ENCODE measurements at regions not wholly inside any gene's neighbourhood (a gene's known extent, or its start where the extent isn't known, plus 50 kb on each side); places are given as distances from the start of the nearest gene placed in this dataset.

GRCh38 chr9:14030375-14031059 lies 283.4 kb downstream of the NFIB start (continued):
- TF ChIP-seq PRDM4 (tag by site-specific recombination; IDR thresholded peaks at IDR 0.05): peak; percentile 84
- TF ChIP-seq HOXC10 (CRISPR knock-in tag; IDR thresholded peaks at IDR 0.05): no peak
- TF ChIP-seq ZNF529 (tag by site-specific recombination; IDR thresholded peaks at IDR 0.05; ENCODE audit: insufficient replicate concordance): no peak
- no peak for TF ChIP-seq ZNF521 (tag by site-specific recombination; IDR thresholded peaks at IDR 0.05)
- no peak for TF ChIP-seq ZNF600 (tag by site-specific recombination; IDR thresholded peaks at IDR 0.05)
- TF ChIP-seq ZNF580 (tag by site-specific recombination; IDR thresholded peaks at IDR 0.05): peak; percentile 39; the same call in 1 of the 2 replicates
- no peak; the same call in 1 of the 2 replicates for TF ChIP-seq TRIM28 (IDR thresholded peaks at IDR 0.05; ENCODE audit: borderline replicate concordance, low read length)
- 0 out of 2 replicates have a peak, but pooled peaks have one; percentile 49 for TF ChIP-seq ZNF24 (tag by site-specific recombination; IDR thresholded peaks at IDR 0.05)
- TF ChIP-seq ZIC2 (tag by site-specific recombination; IDR thresholded peaks at IDR 0.05): no peak
- TF ChIP-seq ZNF561 (tag by site-specific recombination; IDR thresholded peaks at IDR 0.05; ENCODE audit: borderline replicate concordance): peak; percentile 70
- TF ChIP-seq ZSCAN23 (tag by site-specific recombination; IDR thresholded peaks at IDR 0.05): no peak
- no peak for TF ChIP-seq ZNF514 (tag by site-specific recombination; IDR thresholded peaks at IDR 0.05)
- TF ChIP-seq, protein P1, sequence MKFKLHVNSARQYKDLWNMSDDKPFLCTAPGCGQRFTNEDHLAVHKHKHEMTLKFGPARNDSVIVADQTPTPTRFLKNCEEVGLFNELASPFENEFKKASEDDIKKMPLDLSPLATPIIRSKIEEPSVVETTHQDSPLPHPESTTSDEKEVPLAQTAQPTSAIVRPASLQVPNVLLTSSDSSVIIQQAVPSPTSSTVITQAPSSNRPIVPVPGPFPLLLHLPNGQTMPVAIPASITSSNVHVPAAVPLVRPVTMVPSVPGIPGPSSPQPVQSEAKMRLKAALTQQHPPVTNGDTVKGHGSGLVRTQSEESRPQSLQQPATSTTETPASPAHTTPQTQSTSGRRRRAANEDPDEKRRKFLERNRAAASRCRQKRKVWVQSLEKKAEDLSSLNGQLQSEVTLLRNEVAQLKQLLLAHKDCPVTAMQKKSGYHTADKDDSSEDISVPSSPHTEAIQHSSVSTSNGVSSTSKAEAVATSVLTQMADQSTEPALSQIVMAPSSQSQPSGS (tag by site-specific recombination; IDR thresholded peaks at IDR 0.05; ENCODE audit: low read depth): no peak
- no peak for TF ChIP-seq ZNF560 (tag by site-specific recombination; IDR thresholded peaks at IDR 0.05; ENCODE audit: borderline replicate concordance)
- TF ChIP-seq OSR2 (tag by site-specific recombination; IDR thresholded peaks at IDR 0.05): peak; percentile 43; the same call in 1 of the 2 replicates
- TF ChIP-seq ZNF146 (tag by site-specific recombination; IDR thresholded peaks at IDR 0.05): no peak
- TF ChIP-seq ZNF184 (tag by site-specific recombination; IDR thresholded peaks at IDR 0.05): no peak
- TF ChIP-seq, protein P2, sequence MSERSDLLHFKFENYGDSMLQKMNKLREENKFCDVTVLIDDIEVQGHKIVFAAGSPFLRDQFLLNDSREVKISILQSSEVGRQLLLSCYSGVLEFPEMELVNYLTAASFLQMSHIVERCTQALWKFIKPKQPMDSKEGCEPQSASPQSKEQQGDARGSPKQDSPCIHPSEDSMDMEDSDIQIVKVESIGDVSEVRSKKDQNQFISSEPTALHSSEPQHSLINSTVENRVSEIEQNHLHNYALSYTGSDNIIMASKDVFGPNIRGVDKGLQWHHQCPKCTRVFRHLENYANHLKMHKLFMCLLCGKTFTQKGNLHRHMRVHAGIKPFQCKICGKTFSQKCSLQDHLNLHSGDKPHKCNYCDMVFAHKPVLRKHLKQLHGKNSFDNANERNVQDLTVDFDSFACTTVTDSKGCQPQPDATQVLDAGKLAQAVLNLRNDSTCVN (tag by site-specific recombination; optimal IDR thresholded peaks at IDR 0.05): no peak
- no peak for TF ChIP-seq ZNF404 (tag by site-specific recombination; IDR thresholded peaks at IDR 0.05)
- no peak for TF ChIP-seq ZNF426 (tag by site-specific recombination; IDR thresholded peaks at IDR 0.05)
- no peak for TF ChIP-seq ZNF174 (tag by site-specific recombination; IDR thresholded peaks at IDR 0.05)
- peak; percentile 38; the same call in 1 of the 2 replicates for TF ChIP-seq ZBTB48 (tag by site-specific recombination; IDR thresholded peaks at IDR 0.05)
- peak; percentile 56; the same call in 1 of the 2 replicates for TF ChIP-seq GFI1B (tag by site-specific recombination; IDR thresholded peaks at IDR 0.05)
- TF ChIP-seq ZNF138 (tag by site-specific recombination; IDR thresholded peaks at IDR 0.05; ENCODE audit: borderline replicate concordance): no peak
- TF ChIP-seq ZNF394 (tag by site-specific recombination; IDR thresholded peaks at IDR 0.05; ENCODE audit: borderline replicate concordance): no peak; the same call in 1 of the 2 replicates
- no peak for TF ChIP-seq ZNF596 (tag by site-specific recombination; IDR thresholded peaks at IDR 0.05)
- no peak for TF ChIP-seq ZNF830 (tag by site-specific recombination; IDR thresholded peaks at IDR 0.05; ENCODE audit: low read depth)
- no peak for TF ChIP-seq KLF7 (tag by site-specific recombination; IDR thresholded peaks at IDR 0.05; ENCODE audit: borderline replicate concordance)
- TF ChIP-seq ZNF701 (tag by site-specific recombination; IDR thresholded peaks at IDR 0.05): no peak
- TF ChIP-seq REPIN1 (tag by site-specific recombination; IDR thresholded peaks at IDR 0.05; ENCODE audit: low read depth): no peak
- TF ChIP-seq ZFHX2 (tag by site-specific recombination; conservative IDR thresholded peaks at IDR 0.05): 0 out of 2 replicates have a peak, but pooled peaks have one; percentile 21
- TF ChIP-seq ZFP41 (tag by site-specific recombination; IDR thresholded peaks at IDR 0.05; ENCODE audit: borderline replicate concordance): no peak
- TF ChIP-seq KLF16 (tag by site-specific recombination; IDR thresholded peaks at IDR 0.05): no peak
- TF ChIP-seq ZNF202 (tag by site-specific recombination; IDR thresholded peaks at IDR 0.05; ENCODE audit: borderline replicate concordance): no peak
- TF ChIP-seq ZNF670 (tag by site-specific recombination; IDR thresholded peaks at IDR 0.05; ENCODE audit: low read depth): no peak
- no peak for TF ChIP-seq ZFP3 (tag by site-specific recombination; IDR thresholded peaks at IDR 0.05; ENCODE audit: low read depth)
- no peak for TF ChIP-seq ZNF747 (tag by site-specific recombination; IDR thresholded peaks at IDR 0.05)

All from HEK293 (cell line).